Activated CD4-positive, alpha-beta T cell treated with anti-CD3 and anti-CD28 coated beads, Interleukin-2, amount 10 ng/mL, durations not matched to agents 7 days and 5 days (primary cell): ENCODE measurements at regions not wholly inside any gene's neighbourhood (a gene's known extent, or its start where the extent isn't known, plus 50 kb on each side); places are given as distances from the start of the nearest gene placed in this dataset.

ENCODE experiments used
- CTCF ChIA-PET: fragments of 350-600 bp; sonication (Branson Sonifier 250); formaldehyde crosslinking; loops from one replicate; lab custom pipeline; 2021; ENCODE audit warnings: antibody characterized with exemption; lab: Charles Lee
- POLR2A ChIA-PET: fragments of 350-600 bp; sonication (Branson Sonifier 250); formaldehyde crosslinking; loops from one replicate; lab custom pipeline; 2021; ENCODE audit warnings: antibody characterized with exemption; lab: Charles Lee
- DNase-seq: peaks from one replicate; pipeline ENCODE4 v3.0.0-alpha.2; 2020
- H3K27ac Mint-ChIP-seq: one replicate; pipeline ENCODE4 v1.8.0; 2021; ENCODE audit warnings: mild to moderate bottlenecking, moderate library complexity, mixed read lengths
- H3K27me3 Mint-ChIP-seq: one replicate; pipeline ENCODE4 v1.8.0; 2021; ENCODE audit warnings: mixed read lengths
- H3K36me3 Mint-ChIP-seq: one replicate; pipeline ENCODE4 v1.8.0; 2021; ENCODE audit warnings: low read depth, mixed read lengths
- H3K4me1 Mint-ChIP-seq: one replicate; pipeline ENCODE4 v1.8.0; 2021; ENCODE audit warnings: mixed read lengths
- H3K4me3 Mint-ChIP-seq: one replicate; pipeline ENCODE4 v1.8.0; 2021; ENCODE audit warnings: mild to moderate bottlenecking, moderate library complexity, mixed read lengths
- H3K9me3 Mint-ChIP-seq: one replicate; pipeline ENCODE4 v1.8.0; 2021; ENCODE audit warnings: mixed read lengths

- H3K4me1 Mint-ChIP-seq = no peaks in the 10 kb centered on the region
- no peak for DNase-seq
- no peak overlapping the region for H3K27ac Mint-ChIP-seq
- ChIA-PET POLR2A (no interaction called here), CTCF (no interaction called here)
- no peak overlapping the region for H3K4me3 Mint-ChIP-seq
- no peaks in the 10 kb centered on the region for H3K9me3 Mint-ChIP-seq
- H3K27me3 Mint-ChIP-seq = peaks cover 2% of the 10 kb centered on the region
- no peaks in the 10 kb centered on the region for H3K36me3 Mint-ChIP-seq
Measured at GRCh38 chr2:53567073-53567472, 200.5 kb upstream of the CHAC2 start.

GRCh38 chr2:53562407-53562806, 205.2 kb upstream of the CHAC2 start:
- ChIA-PET POLR2A (no interaction called here), CTCF (no interaction called here)
- Mint-ChIP-seq H3K4me3 (no peak overlapping the region), H3K9me3 (no peaks in the 10 kb centered on the region), H3K27me3 (no peaks in the 10 kb centered on the region), H3K36me3 (no peaks in the 10 kb centered on the region), H3K27ac (no peak overlapping the region), H3K4me1 (no peaks in the 10 kb centered on the region)
- no peak for DNase-seq

GRCh38 chr2:53561155-53561554, 206.4 kb upstream of the CHAC2 start:
- H3K27ac Mint-ChIP-seq = no peak overlapping the region

GRCh38 chr2:53559302-53559966, 208.2 kb upstream of the CHAC2 start:
- POLR2A ChIA-PET = no interaction called here
- Mint-ChIP-seq H3K4me1 (no peaks in the 10 kb centered on the region), H3K9me3 (peaks cover 3% of the 10 kb centered on the region), H3K27ac (no peak overlapping the region), H3K36me3 (no peaks in the 10 kb centered on the region), H3K27me3 (no peaks in the 10 kb centered on the region), H3K4me3 (no peak overlapping the region)
- DNase-seq = no peak
- CTCF ChIA-PET = no interaction called here

More at GRCh38 chr2:53561155-53561554, 206.4 kb upstream of the CHAC2 start:
- peaks cover 3% of the 10 kb centered on the region for H3K9me3 Mint-ChIP-seq
- H3K36me3 Mint-ChIP-seq = no peaks in the 10 kb centered on the region
- H3K4me1 Mint-ChIP-seq = no peaks in the 10 kb centered on the region
- ChIA-PET POLR2A (no interaction called here), CTCF (no interaction called here)
- H3K27me3 Mint-ChIP-seq = no peaks in the 10 kb centered on the region
- no peak for DNase-seq
- no peak overlapping the region for H3K4me3 Mint-ChIP-seq

- CTCF ChIA-PET = no interaction called here
- H3K4me3 Mint-ChIP-seq = no peak overlapping the region
- no peak for DNase-seq
- H3K9me3 Mint-ChIP-seq = peaks cover 3% of the 10 kb centered on the region
- no peaks in the 10 kb centered on the region for H3K36me3 Mint-ChIP-seq
- H3K27me3 Mint-ChIP-seq = no peaks in the 10 kb centered on the region
- POLR2A ChIA-PET = no interaction called here
- no peaks in the 10 kb centered on the region for H3K4me1 Mint-ChIP-seq
- H3K27ac Mint-ChIP-seq = no peak overlapping the region
Measured at GRCh38 chr2:53558867-53559266, 208.7 kb upstream of the CHAC2 start.

- POLR2A ChIA-PET = no interaction called here
- no peak overlapping the region for H3K27ac Mint-ChIP-seq
- no peak overlapping the region for H3K4me3 Mint-ChIP-seq
- no peaks in the 10 kb centered on the region for H3K36me3 Mint-ChIP-seq
- CTCF ChIA-PET = interaction anchor here (0.6 kb wide), 1 partner anchor 341 kb away, joined by 3 read pairs; no protein-coding TSS in a partner anchor
- no peaks in the 10 kb centered on the region for H3K4me1 Mint-ChIP-seq
- H3K27me3 Mint-ChIP-seq = no peaks in the 10 kb centered on the region
- no peak for DNase-seq
- no peaks in the 10 kb centered on the region for H3K9me3 Mint-ChIP-seq
Measured at GRCh38 chr2:53549497-53549896, 218.1 kb upstream of the CHAC2 start.

- ChIA-PET CTCF (no interaction called here), POLR2A (no interaction called here)
- no peak for DNase-seq
- Mint-ChIP-seq H3K9me3 (peaks cover 5% of the 10 kb centered on the region), H3K27me3 (no peaks in the 10 kb centered on the region), H3K4me1 (no peaks in the 10 kb centered on the region), H3K36me3 (no peaks in the 10 kb centered on the region), H3K27ac (no peak overlapping the region), H3K4me3 (no peak overlapping the region)
Measured at GRCh38 chr2:53545604-53546003, 222.0 kb upstream of the CHAC2 start.

- H3K27ac Mint-ChIP-seq = no peak overlapping the region
- ChIA-PET CTCF (no interaction called here), POLR2A (no interaction called here)
- H3K9me3 Mint-ChIP-seq = peaks cover 5% of the 10 kb centered on the region
- no peaks in the 10 kb centered on the region for H3K36me3 Mint-ChIP-seq
- no peaks in the 10 kb centered on the region for H3K27me3 Mint-ChIP-seq
- no peak overlapping the region for H3K4me3 Mint-ChIP-seq
- DNase-seq = no peak
- H3K4me1 Mint-ChIP-seq = no peaks in the 10 kb centered on the region
Measured at GRCh38 chr2:53544871-53545558, 222.6 kb upstream of the CHAC2 start.

- H3K27me3 Mint-ChIP-seq = no peaks in the 10 kb centered on the region
- ChIA-PET CTCF (no interaction called here), POLR2A (no interaction called here)
- H3K36me3 Mint-ChIP-seq = no peaks in the 10 kb centered on the region
- H3K4me3 Mint-ChIP-seq = no peak overlapping the region
- H3K4me1 Mint-ChIP-seq = no peaks in the 10 kb centered on the region
- DNase-seq = no peak
- peaks cover 5% of the 10 kb centered on the region for H3K9me3 Mint-ChIP-seq
- H3K27ac Mint-ChIP-seq = no peak overlapping the region
Measured at GRCh38 chr2:53543083-53543482, 224.5 kb upstream of the CHAC2 start.

GRCh38 chr2:53536583-53537361, 230.8 kb upstream of the CHAC2 start:
- Mint-ChIP-seq H3K9me3 (peaks cover 7% of the 10 kb centered on the region), H3K27ac (no peak overlapping the region), H3K4me1 (no peaks in the 10 kb centered on the region), H3K27me3 (no peaks in the 10 kb centered on the region), H3K36me3 (no peaks in the 10 kb centered on the region), H3K4me3 (no peak overlapping the region)
- no peak for DNase-seq
- ChIA-PET POLR2A (no interaction called here), CTCF (no interaction called here)

- ChIA-PET CTCF (no interaction called here), POLR2A (no interaction called here)
- no peak overlapping the region for H3K4me3 Mint-ChIP-seq
- peaks cover 4% of the 10 kb centered on the region for H3K9me3 Mint-ChIP-seq
- no peaks in the 10 kb centered on the region for H3K4me1 Mint-ChIP-seq
- H3K27ac Mint-ChIP-seq = no peak overlapping the region
- H3K36me3 Mint-ChIP-seq = no peaks in the 10 kb centered on the region
- no peaks in the 10 kb centered on the region for H3K27me3 Mint-ChIP-seq
- no peak for DNase-seq
Measured at GRCh38 chr2:53535234-53535840, 232.3 kb upstream of the CHAC2 start.

- DNase-seq = no peak
- Mint-ChIP-seq H3K27me3 (no peaks in the 10 kb centered on the region), H3K4me3 (no peak overlapping the region), H3K4me1 (no peaks in the 10 kb centered on the region), H3K27ac (no peak overlapping the region), H3K36me3 (no peaks in the 10 kb centered on the region), H3K9me3 (peaks cover 6% of the 10 kb centered on the region)
- CTCF ChIA-PET = no interaction called here
- POLR2A ChIA-PET = no interaction called here
Measured at GRCh38 chr2:53530126-53530525, 237.5 kb upstream of the CHAC2 start.

GRCh38 chr2:53527056-53527455, 240.5 kb upstream of the CHAC2 start:
- Mint-ChIP-seq H3K9me3 (peaks cover 4% of the 10 kb centered on the region), H3K27me3 (no peaks in the 10 kb centered on the region), H3K4me1 (no peaks in the 10 kb centered on the region), H3K27ac (no peak overlapping the region), H3K4me3 (no peak overlapping the region), H3K36me3 (no peaks in the 10 kb centered on the region)
- no peak for DNase-seq
- CTCF ChIA-PET = no interaction called here
- POLR2A ChIA-PET = no interaction called here
